ENCODE measurements at regions not wholly inside any gene's neighbourhood (a gene's known extent, or its start where the extent isn't known, plus 50 kb on each side); places are given as distances from the start of the nearest gene placed in this dataset.

GRCh38 chr6:99219788-99220187, 129.7 kb downstream of the FAXC start:
- no peaks in the 10 kb centered on the region for H3K4me1 ChIP-seq (ENCODE audit: insufficient read depth, low read length)
- no peak overlapping the region for H3K27ac ChIP-seq (ENCODE audit: low read depth, low read length)
- no peak overlapping the region for H3K4me3 ChIP-seq (ENCODE audit: low read length in 2 of 2)
- H3K4me1 Mint-ChIP-seq: peaks cover 0 to 4% (median 0%) of the 10 kb centered on the region in 4 donors
- intact Hi-C loops (cut with micrococcal nuclease): no loop called here
- no peak overlapping the region for H3K4me3 Mint-ChIP-seq
- H3K9me3 Mint-ChIP-seq: no peaks in the 10 kb centered on the region
- peaks cover 2 to 3% of the 10 kb centered on the region in 2 donors for H3K27me3 Mint-ChIP-seq
- no peaks in the 10 kb centered on the region for H3K27me3 ChIP-seq (ENCODE audit: insufficient read depth, low read length)
- DNase-seq: no peak
- CTCF ChIA-PET (ENCODE audit: partially characterized antibody): no interaction called here
- H3K36me3 Mint-ChIP-seq: no peaks in the 10 kb centered on the region
- H3K27ac Mint-ChIP-seq: no peak overlapping the region
- no peaks in the 10 kb centered on the region for H3K9me3 ChIP-seq (ENCODE audit: control insufficient read depth in 1 of 2, low read length in 2 of 2)
- no peaks in the 10 kb centered on the region for H3K36me3 ChIP-seq (ENCODE audit: insufficient read depth, low read length)
- POLR2A ChIA-PET (ENCODE audit: partially characterized antibody): no interaction called here

GRCh38 chr6:99216959-99217358, 132.5 kb downstream of the FAXC start:
- Histone ChIP-seq H3K4me3 (ENCODE audit: low read length in 2 of 2) (no peak overlapping the region), H3K9me3 (ENCODE audit: control insufficient read depth in 1 of 2, low read length in 2 of 2) (no peaks in the 10 kb centered on the region), H3K36me3 (ENCODE audit: insufficient read depth, low read length) (no peaks in the 10 kb centered on the region), H3K27me3 (ENCODE audit: insufficient read depth, low read length) (no peaks in the 10 kb centered on the region), H3K27ac (ENCODE audit: low read depth, low read length) (no peak overlapping the region), H3K4me1 (ENCODE audit: insufficient read depth, low read length) (no peaks in the 10 kb centered on the region)
- Mint-ChIP-seq H3K27ac (no peak overlapping the region), H3K36me3 (no peaks in the 10 kb centered on the region), H3K4me3 (no peak overlapping the region), H3K9me3 (peaks cover 0 to 3% (median 0%) of the 10 kb centered on the region in 8 donors), H3K27me3 (peaks cover 0 to 5% of the 10 kb centered on the region in 2 donors), H3K4me1 (peaks cover 0 to 4% (median 0%) of the 10 kb centered on the region in 4 donors)
- no peak for DNase-seq
- ChIA-PET POLR2A (ENCODE audit: partially characterized antibody) (no interaction called here), CTCF (ENCODE audit: partially characterized antibody) (no interaction called here)
- intact Hi-C loops (cut with micrococcal nuclease): no loop called here

- CTCF ChIA-PET (ENCODE audit: partially characterized antibody): no interaction called here
- POLR2A ChIA-PET (ENCODE audit: partially characterized antibody): no interaction called here
- Histone ChIP-seq H3K36me3 (ENCODE audit: insufficient read depth, low read length) (no peaks in the 10 kb centered on the region), H3K9me3 (ENCODE audit: control insufficient read depth in 1 of 2, low read length in 2 of 2) (no peaks in the 10 kb centered on the region), H3K27me3 (ENCODE audit: insufficient read depth, low read length) (no peaks in the 10 kb centered on the region), H3K27ac (ENCODE audit: low read depth, low read length) (no peak overlapping the region), H3K4me1 (ENCODE audit: insufficient read depth, low read length) (no peaks in the 10 kb centered on the region), H3K4me3 (ENCODE audit: low read length in 2 of 2) (no peak overlapping the region)
- Mint-ChIP-seq H3K27ac (no peak overlapping the region), H3K4me3 (no peak overlapping the region), H3K4me1 (no peaks in the 10 kb centered on the region), H3K9me3 (peaks cover 0 to 5% (median 0%) of the 10 kb centered on the region in 8 donors), H3K36me3 (no peaks in the 10 kb centered on the region), H3K27me3 (peaks cover 1 to 2% of the 10 kb centered on the region in 2 donors)
- intact Hi-C loops (cut with micrococcal nuclease): no loop called here
- no peak for DNase-seq
Observed at GRCh38 chr6:99195986-99196655, 153.4 kb downstream of the FAXC start.

GRCh38 chr6:99192561-99192960, 156.9 kb downstream of the FAXC start:
- Histone ChIP-seq H3K4me1 (ENCODE audit: insufficient read depth, low read length) (no peaks in the 10 kb centered on the region), H3K27ac (ENCODE audit: low read depth, low read length) (no peak overlapping the region), H3K36me3 (ENCODE audit: insufficient read depth, low read length) (no peaks in the 10 kb centered on the region), H3K9me3 (ENCODE audit: control insufficient read depth in 1 of 2, low read length in 2 of 2) (no peaks in the 10 kb centered on the region), H3K4me3 (ENCODE audit: low read length in 2 of 2) (no peak overlapping the region), H3K27me3 (ENCODE audit: insufficient read depth, low read length) (no peaks in the 10 kb centered on the region)
- ChIA-PET CTCF (ENCODE audit: partially characterized antibody) (no interaction called here), POLR2A (ENCODE audit: partially characterized antibody) (no interaction called here)
- Mint-ChIP-seq H3K4me3 (no peak overlapping the region), H3K27ac (no peak overlapping the region), H3K4me1 (peaks cover 0 to 5% (median 5%) of the 10 kb centered on the region in 4 donors), H3K9me3 (peaks cover 0 to 4% (median 0%) of the 10 kb centered on the region in 8 donors), H3K27me3 (peaks cover 5 to 6% of the 10 kb centered on the region in 2 donors), H3K36me3 (no peaks in the 10 kb centered on the region)
- intact Hi-C loops (cut with micrococcal nuclease): no loop called here
- DNase-seq: no peak

GRCh38 chr6:99189823-99190721, 159.4 kb downstream of the FAXC start:
- no peaks in the 10 kb centered on the region for H3K4me1 ChIP-seq (ENCODE audit: insufficient read depth, low read length)
- intact Hi-C loops (cut with micrococcal nuclease): no loop called here
- CTCF ChIA-PET (ENCODE audit: partially characterized antibody): no interaction called here
- no peaks in the 10 kb centered on the region for H3K36me3 ChIP-seq (ENCODE audit: insufficient read depth, low read length)
- H3K4me3 Mint-ChIP-seq: peak overlapping the region in 2 of 8 donors; percentile 4 to 23
- H3K9me3 Mint-ChIP-seq: peaks cover 0 to 4% (median 1%) of the 10 kb centered on the region in 8 donors
- no peak overlapping the region for H3K27ac ChIP-seq (ENCODE audit: low read depth, low read length)
- POLR2A ChIA-PET (ENCODE audit: partially characterized antibody): no interaction called here
- no peaks in the 10 kb centered on the region for H3K36me3 Mint-ChIP-seq
- H3K4me3 ChIP-seq (ENCODE audit: low read length in 2 of 2): no peak overlapping the region
- no peaks in the 10 kb centered on the region for H3K27me3 ChIP-seq (ENCODE audit: insufficient read depth, low read length)
- peaks cover 0 to 5% (median 5%) of the 10 kb centered on the region in 4 donors for H3K4me1 Mint-ChIP-seq
- no peak overlapping the region for H3K27ac Mint-ChIP-seq
- H3K9me3 ChIP-seq (ENCODE audit: control insufficient read depth in 1 of 2, low read length in 2 of 2): no peaks in the 10 kb centered on the region
- DNase-seq: no peak
- H3K27me3 Mint-ChIP-seq: peaks cover 5 to 6% of the 10 kb centered on the region in 2 donors

GRCh38 chr6:99187429-99187828, 162.0 kb downstream of the FAXC start:
- peaks cover 0 to 2% of the 10 kb centered on the region in 2 donors for H3K36me3 Mint-ChIP-seq
- H3K27ac Mint-ChIP-seq: no peak overlapping the region
- Histone ChIP-seq H3K4me3 (ENCODE audit: low read length in 2 of 2) (no peak overlapping the region), H3K27me3 (ENCODE audit: insufficient read depth, low read length) (no peaks in the 10 kb centered on the region), H3K36me3 (ENCODE audit: insufficient read depth, low read length) (no peaks in the 10 kb centered on the region), H3K27ac (ENCODE audit: low read depth, low read length) (no peak overlapping the region), H3K9me3 (ENCODE audit: control insufficient read depth in 1 of 2, low read length in 2 of 2) (no peaks in the 10 kb centered on the region), H3K4me1 (ENCODE audit: insufficient read depth, low read length) (no peaks in the 10 kb centered on the region)
- H3K4me3 Mint-ChIP-seq: no peak overlapping the region
- intact Hi-C loops (cut with micrococcal nuclease): no loop called here
- H3K27me3 Mint-ChIP-seq: peaks cover 5 to 7% of the 10 kb centered on the region in 2 donors
- H3K9me3 Mint-ChIP-seq: peaks cover 0 to 5% (median 2%) of the 10 kb centered on the region in 8 donors
- no peak for DNase-seq
- ChIA-PET CTCF (ENCODE audit: partially characterized antibody) (no interaction called here), POLR2A (ENCODE audit: partially characterized antibody) (no interaction called here)
- H3K4me1 Mint-ChIP-seq: peaks cover 0 to 5% (median 5%) of the 10 kb centered on the region in 4 donors

GRCh38 chr6:99186417-99186816, 163.1 kb downstream of the FAXC start:
- no peak overlapping the region for H3K4me3 Mint-ChIP-seq
- H3K9me3 Mint-ChIP-seq: peaks cover 2 to 15% (median 7%) of the 10 kb centered on the region in 8 donors
- ChIA-PET CTCF (ENCODE audit: partially characterized antibody) (no interaction called here), POLR2A (ENCODE audit: partially characterized antibody) (no interaction called here)
- no peak for DNase-seq
- no peak overlapping the region for H3K27ac Mint-ChIP-seq
- intact Hi-C loops (cut with micrococcal nuclease): no loop called here
- Histone ChIP-seq H3K4me3 (ENCODE audit: low read length in 2 of 2) (no peak overlapping the region), H3K4me1 (ENCODE audit: insufficient read depth, low read length) (no peaks in the 10 kb centered on the region), H3K27ac (ENCODE audit: low read depth, low read length) (no peak overlapping the region), H3K27me3 (ENCODE audit: insufficient read depth, low read length) (no peaks in the 10 kb centered on the region), H3K36me3 (ENCODE audit: insufficient read depth, low read length) (no peaks in the 10 kb centered on the region), H3K9me3 (ENCODE audit: control insufficient read depth in 1 of 2, low read length in 2 of 2) (no peaks in the 10 kb centered on the region)
- peaks cover 0 to 2% of the 10 kb centered on the region in 2 donors for H3K36me3 Mint-ChIP-seq
- H3K27me3 Mint-ChIP-seq: peaks cover 3 to 8% of the 10 kb centered on the region in 2 donors
- peaks cover 0 to 5% (median 5%) of the 10 kb centered on the region in 4 donors for H3K4me1 Mint-ChIP-seq
